ENCODE measurements at regions not wholly inside any gene's neighbourhood (a gene's known extent, or its start where the extent isn't known, plus 50 kb on each side); places are given as distances from the start of the nearest gene placed in this dataset.

DNA sequence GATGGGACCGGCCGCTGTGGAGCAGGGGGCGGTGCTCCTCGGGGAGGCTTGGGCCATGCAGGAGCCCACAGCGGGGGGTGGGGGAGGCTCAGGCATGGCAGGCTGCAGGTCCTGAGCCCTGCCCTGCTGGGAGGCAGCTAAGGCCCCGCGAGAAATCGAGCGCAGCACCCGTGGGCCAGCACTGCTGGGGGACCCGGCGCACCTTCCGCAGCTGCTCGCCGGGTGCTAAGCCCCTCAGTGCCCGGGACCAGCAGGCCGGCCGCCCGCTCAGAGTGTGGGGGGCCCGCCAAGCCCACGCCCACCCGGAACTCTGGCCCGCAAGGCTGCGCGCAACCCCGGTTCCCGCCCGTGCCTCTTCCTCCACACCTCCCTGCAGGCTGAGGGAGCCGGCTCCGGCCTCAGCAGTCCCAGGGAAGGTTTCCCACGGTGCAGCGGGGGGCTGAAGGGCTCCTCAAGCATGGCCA lies 131.5 kb downstream of the SNX18 start:
- DNase-seq (ENCODE audit: low spot score), result no peak
- in situ Hi-C loops (cut with HindIII; ENCODE audit: low sequenced_read_pairs), result no loop called here

DNA sequence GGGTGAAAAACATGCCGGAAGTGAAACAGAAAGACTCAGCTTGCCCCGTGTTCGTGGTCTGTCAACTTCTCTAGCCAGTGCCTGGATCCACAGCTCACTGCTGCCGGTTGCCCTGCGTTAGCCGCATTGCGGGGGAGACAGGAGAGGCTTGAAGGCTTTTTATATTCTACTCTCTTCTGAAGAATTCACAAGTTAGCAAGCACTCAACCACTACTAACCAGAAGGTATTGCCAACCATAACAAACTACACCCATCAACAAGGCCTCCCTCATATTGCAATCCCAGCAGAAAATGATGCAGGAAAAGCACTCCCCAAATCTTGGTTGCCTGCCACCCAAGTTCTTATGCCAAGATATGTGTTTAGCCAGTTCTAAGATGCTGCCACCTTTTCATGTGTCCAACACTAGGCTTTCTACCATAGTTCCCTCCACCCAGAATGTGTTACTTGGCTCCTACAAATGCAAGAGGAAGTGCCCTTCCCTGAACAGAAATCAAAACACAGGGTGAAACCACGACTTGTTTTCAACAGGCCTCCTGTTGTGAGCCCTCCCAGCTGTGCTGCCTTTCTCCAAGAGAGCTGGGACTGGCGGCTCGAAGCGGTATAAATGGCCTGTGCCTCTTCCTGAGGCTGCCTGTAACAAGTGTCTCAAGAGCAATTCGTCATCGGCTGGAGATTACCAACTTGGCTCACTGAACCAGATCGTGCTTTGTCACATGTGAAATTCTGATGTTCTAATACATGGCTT lies 129.0 kb downstream of the SNX18 start:
- in situ Hi-C loops (cut with HindIII; ENCODE audit: low sequenced_read_pairs), result no loop called here
- peak; percentile 9 for DNase-seq (ENCODE audit: low spot score)

- in situ Hi-C loops (cut with HindIII; ENCODE audit: low sequenced_read_pairs), result no loop called here
- DNase-seq (ENCODE audit: low spot score), result no peak
These were observed 128.4 kb downstream of the SNX18 start for GRCh38 chr5:54645882-54646355.

- no peak for DNase-seq (ENCODE audit: low spot score)
- in situ Hi-C loops (cut with HindIII; ENCODE audit: low sequenced_read_pairs), result no loop called here
These were observed 126.7 kb downstream of the SNX18 start for GRCh38 chr5:54644226-54644625.

DNA sequence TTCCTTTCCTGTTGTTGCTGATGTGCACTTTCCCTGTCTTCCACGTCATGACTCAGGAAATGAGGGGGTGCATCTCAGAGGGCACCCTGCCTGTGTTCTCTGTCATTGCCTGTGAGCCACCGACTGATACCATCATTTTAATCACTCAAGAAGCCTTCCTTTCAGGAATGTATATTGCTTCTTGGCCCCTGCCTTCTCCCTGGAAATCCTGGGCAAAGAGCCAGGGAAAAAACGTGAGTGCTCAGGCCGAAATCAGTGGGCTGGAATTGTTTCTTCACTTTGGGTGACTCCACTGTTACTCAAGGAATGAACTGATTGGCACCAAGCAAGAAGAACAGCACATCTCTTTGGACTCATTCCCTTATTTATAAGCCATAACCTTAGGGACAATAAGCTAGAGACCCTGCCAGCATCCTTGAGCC lies 126.1 kb downstream of the SNX18 start:
- no peak for DNase-seq (ENCODE audit: low spot score)
- in situ Hi-C loops (cut with HindIII; ENCODE audit: low sequenced_read_pairs), result no loop called here

- in situ Hi-C loops (cut with HindIII; ENCODE audit: low sequenced_read_pairs), result loop anchor here (5.0 kb wide), 1 partner anchor 88 kb away; no protein-coding TSS in a partner anchor
- no peak for DNase-seq (ENCODE audit: low spot score)
These were observed 122.1 kb downstream of the SNX18 start for GRCh38 chr5:54639621-54640020.

GRCh38 chr5:54638106-54638505 lies 120.5 kb downstream of the SNX18 start:
- in situ Hi-C loops (cut with HindIII; ENCODE audit: low sequenced_read_pairs), result loop anchor here (5.0 kb wide), 1 partner anchor 89 kb away; no protein-coding TSS in a partner anchor
- DNase-seq (ENCODE audit: low spot score), result no peak

DNA sequence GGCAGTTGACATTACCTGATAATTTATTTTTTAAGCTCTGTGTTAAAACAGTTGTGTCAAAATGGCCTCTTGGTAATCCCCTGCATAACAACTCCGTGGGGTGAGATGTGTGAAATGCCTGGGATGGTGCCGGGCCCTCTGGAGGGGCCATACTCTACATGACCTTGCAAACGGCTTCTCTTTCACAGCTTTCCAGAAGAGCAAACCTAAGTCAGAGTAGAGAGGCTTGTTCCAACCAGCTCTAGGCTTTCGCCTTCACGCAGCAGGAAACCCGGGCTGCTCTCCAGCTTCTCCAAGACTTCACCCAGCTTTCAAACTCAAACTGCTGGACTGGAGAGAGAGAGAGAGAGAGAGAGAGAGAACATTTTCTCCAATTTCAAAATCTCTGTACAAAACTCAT lies 120.1 kb downstream of the SNX18 start:
- in situ Hi-C loops (cut with HindIII; ENCODE audit: low sequenced_read_pairs), result loop anchor here (5.0 kb wide), 1 partner anchor 90 kb away; no protein-coding TSS in a partner anchor
- peak; percentile 15 for DNase-seq (ENCODE audit: low spot score)

DNA sequence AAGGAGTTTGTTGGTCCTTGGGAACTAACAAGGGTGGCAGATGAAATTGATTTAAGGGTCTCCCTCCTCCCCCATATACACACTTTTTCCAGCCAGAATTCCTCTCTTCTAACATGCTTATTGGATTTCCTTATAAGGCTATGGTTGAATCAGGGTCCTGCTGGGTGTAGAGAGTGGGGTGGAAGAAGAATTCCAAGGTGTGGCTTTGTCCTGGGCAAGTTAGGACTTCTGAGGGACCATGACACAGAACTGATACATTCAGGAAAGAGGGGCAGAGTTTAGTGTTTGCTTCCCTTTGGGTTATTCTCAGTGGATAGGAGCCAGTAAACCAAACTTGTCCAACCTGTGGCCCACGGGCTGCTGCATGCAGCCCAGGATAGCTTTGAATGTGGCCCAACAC lies 116.5 kb downstream of the SNX18 start:
- DNase-seq (ENCODE audit: low spot score), result no peak
- in situ Hi-C loops (cut with HindIII; ENCODE audit: low sequenced_read_pairs), result no loop called here

DNA sequence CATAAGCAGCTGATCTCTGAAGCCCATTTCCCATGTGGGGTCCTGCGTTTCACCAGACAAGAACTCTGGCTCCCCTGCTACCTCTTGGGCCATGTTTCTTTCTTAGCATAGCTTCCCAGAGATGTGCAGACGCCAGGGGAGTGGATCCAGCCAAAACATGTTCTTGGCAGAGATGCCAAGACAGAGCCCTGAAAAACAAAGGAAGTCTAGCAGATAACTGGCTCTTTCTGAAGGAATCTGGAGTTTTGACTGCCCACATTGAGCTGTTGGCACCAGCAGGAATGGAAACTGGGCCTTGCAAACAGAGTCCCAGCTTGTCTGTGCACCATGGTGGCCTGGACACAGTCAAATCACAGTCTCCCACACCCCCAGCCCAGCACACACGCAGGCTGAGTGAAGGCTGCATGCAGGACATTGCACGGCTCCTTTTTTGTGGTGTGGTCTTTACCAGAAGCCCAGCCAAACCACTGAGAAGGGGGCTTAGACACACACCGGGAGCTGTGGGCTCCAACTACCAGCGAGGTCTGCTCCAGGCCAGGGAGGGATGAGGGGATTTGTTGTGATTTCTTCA lies 114.7 kb downstream of the SNX18 start:
- in situ Hi-C loops (cut with HindIII; ENCODE audit: low sequenced_read_pairs), result no loop called here
- no peak for DNase-seq (ENCODE audit: low spot score)

- in situ Hi-C loops (cut with HindIII; ENCODE audit: low sequenced_read_pairs), result no loop called here
These were observed 113.3 kb downstream of the SNX18 start for GRCh38 chr5:54630738-54631359.

GRCh38 chr5:54629115-54629514 lies 111.6 kb downstream of the SNX18 start:
- in situ Hi-C loops (cut with HindIII; ENCODE audit: low sequenced_read_pairs), result no loop called here
- DNase-seq (ENCODE audit: low spot score), result no peak

More at GRCh38 chr5:54630738-54631359, 113.3 kb downstream of the SNX18 start:
- DNase-seq (ENCODE audit: low spot score), result no peak

GRCh38 chr5:54628050-54628449 lies 110.5 kb downstream of the SNX18 start:
- in situ Hi-C loops (cut with HindIII; ENCODE audit: low sequenced_read_pairs), result no loop called here
- DNase-seq (ENCODE audit: low spot score), result no peak

GRCh38 chr5:54626407-54626806 lies 108.8 kb downstream of the SNX18 start:
- DNase-seq (ENCODE audit: low spot score), result no peak
- in situ Hi-C loops (cut with HindIII; ENCODE audit: low sequenced_read_pairs), result no loop called here

DNA sequence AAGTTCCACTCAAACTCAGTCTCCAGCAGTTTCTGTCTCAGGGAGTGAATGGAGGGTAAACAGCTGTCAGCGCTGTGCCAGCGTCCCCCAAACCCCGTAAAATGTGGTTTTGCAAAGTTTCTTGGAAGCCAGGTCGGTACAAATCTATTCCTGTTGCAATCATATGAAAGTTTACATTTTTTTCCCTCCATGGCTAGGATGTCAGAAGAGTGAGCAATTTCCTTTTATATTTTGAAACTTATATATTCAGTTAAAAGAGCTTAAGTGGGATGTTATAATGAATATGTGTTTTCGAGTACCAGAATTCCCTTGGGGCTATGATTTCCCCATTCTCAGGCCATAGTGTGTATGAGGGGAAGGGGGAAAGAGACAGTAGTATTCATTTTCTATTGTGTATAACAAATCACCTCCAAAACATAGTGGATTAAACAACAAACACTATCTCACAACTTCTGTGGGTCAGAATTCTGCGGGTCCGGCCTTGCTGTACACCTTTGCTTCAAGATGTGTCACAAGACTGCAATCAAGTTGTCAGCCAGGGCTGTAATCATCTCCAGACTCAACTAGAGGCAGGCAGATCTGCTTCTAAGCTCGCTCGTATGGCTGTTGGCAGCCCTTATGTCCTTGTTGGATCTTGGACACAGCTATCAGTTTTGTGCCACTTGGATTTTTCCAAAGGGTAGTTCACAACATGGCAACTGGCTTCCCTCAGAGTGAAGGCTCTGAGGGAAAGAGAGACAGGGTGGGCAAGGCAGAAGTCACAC lies 107.4 kb downstream of the SNX18 start:
- no peak for DNase-seq (ENCODE audit: low spot score)
- in situ Hi-C loops (cut with HindIII; ENCODE audit: low sequenced_read_pairs), result no loop called here

DNA sequence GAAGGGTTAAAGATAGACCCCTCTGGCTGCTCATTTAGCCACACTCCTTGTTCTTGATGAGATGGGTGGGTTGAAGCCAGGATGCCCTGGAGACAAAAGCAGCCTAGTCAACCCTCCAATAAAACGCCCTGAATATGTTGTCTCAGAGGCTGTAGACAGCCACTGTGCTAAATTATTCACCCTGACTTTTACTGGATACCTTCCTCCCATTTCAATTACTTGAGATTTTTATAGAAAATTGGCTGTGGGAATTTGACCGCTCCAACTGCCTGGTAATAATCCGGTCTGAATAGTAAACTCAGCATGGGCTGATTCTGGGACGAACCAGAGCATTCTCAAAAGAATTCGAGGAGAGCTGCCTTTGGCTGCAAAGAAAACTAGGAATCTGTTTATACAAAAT lies 104.2 kb downstream of the SNX18 start:
- in situ Hi-C loops (cut with HindIII; ENCODE audit: low sequenced_read_pairs), result no loop called here
- DNase-seq (ENCODE audit: low spot score), result peak; percentile 23

- DNase-seq (ENCODE audit: low spot score), result no peak
- in situ Hi-C loops (cut with HindIII; ENCODE audit: low sequenced_read_pairs), result no loop called here
These were observed 103.5 kb downstream of the SNX18 start for GRCh38 chr5:54621048-54621447.

GRCh38 chr5:54620141-54620933 lies 102.8 kb downstream of the SNX18 start:
- in situ Hi-C loops (cut with HindIII; ENCODE audit: low sequenced_read_pairs), result no loop called here
- DNase-seq (ENCODE audit: low spot score), result no peak

- DNase-seq (ENCODE audit: low spot score), result no peak
- in situ Hi-C loops (cut with HindIII; ENCODE audit: low sequenced_read_pairs), result no loop called here
These were observed 102.2 kb downstream of the SNX18 start for GRCh38 chr5:54619731-54620130.

All from G401 (cell line).